Large intestine (tissue), 3 donors: ENCODE measurements at regions not wholly inside any gene's neighbourhood (a gene's known extent, or its start where the extent isn't known, plus 50 kb on each side); places are given as distances from the start of the nearest gene placed in this dataset.
A peak's percentile ranks its signal among the peaks of the same experiment; 100 is the strongest.

Source experiments
- DNase-seq, 2 donors: peaks; one replicate each; pipeline versions ENCODE4 v3.0.0 to v3.0.0-alpha.2; 2013
- H3K27ac ChIP-seq: one replicate; pipeline ENCODE4 v1.5.1; 2013; ENCODE audit warnings: low read length
- H3K27me3 ChIP-seq: 2 replicates; pipeline ENCODE4 v1.6.1; 2013; ENCODE audit warnings: low read length; ENCODE audit not compliant: control insufficient read depth, insufficient read depth
- H3K36me3 ChIP-seq: 2 replicates; pipeline ENCODE4 v1.6.1; 2013; ENCODE audit warnings: low read length; ENCODE audit not compliant: control insufficient read depth, insufficient read depth
- H3K4me1 ChIP-seq: one replicate; pipeline ENCODE4 v1.6.1; 2013; ENCODE audit warnings: low read length; ENCODE audit not compliant: control insufficient read depth, insufficient read depth
- H3K4me3 ChIP-seq: one replicate; pipeline ENCODE4 v1.5.1; 2013; ENCODE audit warnings: low read length
- H3K9me3 ChIP-seq: one replicate; pipeline ENCODE4 v1.6.1; 2013; ENCODE audit warnings: mild to moderate bottlenecking, low read depth, low read length, moderate library complexity; ENCODE audit not compliant: control insufficient read depth
- WGBS: methylation state at CpG from one replicate; pipeline ENCODE4 v1.1.5; 2013; ENCODE audit warnings: low lambda C conversion rate; ENCODE audit not compliant: insufficient coverage; 5-methylcytosine and 5-hydroxymethylcytosine counted together

GRCh38 chr11:80610516-80610915 lies 1169.7 kb upstream of the TENM4 start:
- Histone ChIP-seq H3K36me3 (no peaks in the 10 kb centered on the region), H3K27ac (no peak overlapping the region)
- 91% methylated on average over 4 of the region's 7 CpGs for WGBS

GRCh38 chr11:80603472-80603871 lies 1162.6 kb upstream of the TENM4 start:
- H3K36me3 ChIP-seq = no peaks in the 10 kb centered on the region
- H3K4me3 ChIP-seq = no peak overlapping the region
- no peak overlapping the region for H3K27ac ChIP-seq
- H3K9me3 ChIP-seq = no peaks in the 10 kb centered on the region
- no peaks in the 10 kb centered on the region for H3K27me3 ChIP-seq
- WGBS = no CpG with 5 or more reads among the region's 2 CpGs
- peak; percentile 42 to 68 for DNase-seq
- H3K4me1 ChIP-seq = peaks cover 12% of the 10 kb centered on the region

More at GRCh38 chr11:80610516-80610915, 1169.7 kb upstream of the TENM4 start:
- H3K4me1 ChIP-seq = peaks cover 5% of the 10 kb centered on the region
- H3K4me3 ChIP-seq = no peak overlapping the region
- H3K9me3 ChIP-seq = no peaks in the 10 kb centered on the region
- H3K27me3 ChIP-seq = no peaks in the 10 kb centered on the region
- DNase-seq = no peak

GRCh38 chr11:80598905-80599304 lies 1158.1 kb upstream of the TENM4 start:
- Histone ChIP-seq H3K27me3 (no peaks in the 10 kb centered on the region), H3K4me3 (no peak overlapping the region), H3K36me3 (no peaks in the 10 kb centered on the region), H3K27ac (no peak overlapping the region), H3K4me1 (peaks cover 27% of the 10 kb centered on the region), H3K9me3 (no peaks in the 10 kb centered on the region)
- WGBS = no CpG with 5 or more reads among the region's 6 CpGs
- no peak for DNase-seq

GRCh38 chr11:80596291-80596810 lies 1155.5 kb upstream of the TENM4 start:
- H3K4me3 ChIP-seq = no peak overlapping the region
- no peaks in the 10 kb centered on the region for H3K27me3 ChIP-seq
- 80% methylated on average over 1 of the region's 3 CpGs for WGBS
- peaks cover 24% of the 10 kb centered on the region for H3K4me1 ChIP-seq
- H3K36me3 ChIP-seq = no peaks in the 10 kb centered on the region
- H3K9me3 ChIP-seq = no peaks in the 10 kb centered on the region
- no peak overlapping the region for H3K27ac ChIP-seq
- DNase-seq = peak in 1 of 2 donors; percentile 25

GRCh38 chr11:80595011-80595410 lies 1154.2 kb upstream of the TENM4 start:
- WGBS = 7% methylated on average over 2 of the region's 4 CpGs
- Histone ChIP-seq H3K27ac (no peak overlapping the region), H3K4me1 (peaks cover 24% of the 10 kb centered on the region), H3K4me3 (no peak overlapping the region), H3K27me3 (no peaks in the 10 kb centered on the region), H3K36me3 (no peaks in the 10 kb centered on the region), H3K9me3 (no peaks in the 10 kb centered on the region)
- peak in 1 of 2 donors; percentile 39 for DNase-seq

GRCh38 chr11:80593648-80594374 lies 1153.0 kb upstream of the TENM4 start:
- no peak overlapping the region for H3K4me3 ChIP-seq
- DNase-seq = peak in 1 of 2 donors; percentile 67
- no peaks in the 10 kb centered on the region for H3K27me3 ChIP-seq
- H3K36me3 ChIP-seq = no peaks in the 10 kb centered on the region
- no peaks in the 10 kb centered on the region for H3K9me3 ChIP-seq
- no CpG with 5 or more reads among the region's 2 CpGs for WGBS
- H3K4me1 ChIP-seq = peaks cover 24% of the 10 kb centered on the region
- H3K27ac ChIP-seq = peak overlapping the region; percentile 37

- Histone ChIP-seq H3K27me3 (no peaks in the 10 kb centered on the region), H3K4me1 (peaks cover 24% of the 10 kb centered on the region), H3K36me3 (no peaks in the 10 kb centered on the region), H3K27ac (no peak overlapping the region), H3K4me3 (no peak overlapping the region), H3K9me3 (no peaks in the 10 kb centered on the region)
- no peak for DNase-seq
- 62% methylated on average over 3 of the region's 4 CpGs for WGBS
Measured at GRCh38 chr11:80592546-80592945, 1151.7 kb upstream of the TENM4 start.

- no peak overlapping the region for H3K27ac ChIP-seq
- WGBS = no CpG with 5 or more reads among the region's 2 CpGs
- no peak overlapping the region for H3K4me3 ChIP-seq
- H3K4me1 ChIP-seq = no peaks in the 10 kb centered on the region
- no peaks in the 10 kb centered on the region for H3K27me3 ChIP-seq
- H3K9me3 ChIP-seq = no peaks in the 10 kb centered on the region
- DNase-seq = no peak
- H3K36me3 ChIP-seq = no peaks in the 10 kb centered on the region
Measured at GRCh38 chr11:80587906-80588305, 1147.1 kb upstream of the TENM4 start.

GRCh38 chr11:80586464-80586863 lies 1145.6 kb upstream of the TENM4 start:
- Histone ChIP-seq H3K4me3 (no peak overlapping the region), H3K9me3 (no peaks in the 10 kb centered on the region), H3K4me1 (no peaks in the 10 kb centered on the region), H3K27ac (no peak overlapping the region), H3K36me3 (no peaks in the 10 kb centered on the region), H3K27me3 (no peaks in the 10 kb centered on the region)
- no CpG with 5 or more reads among the region's 1 CpG for WGBS
- DNase-seq = no peak

GRCh38 chr11:80584661-80585060 lies 1143.8 kb upstream of the TENM4 start:
- H3K27me3 ChIP-seq = no peaks in the 10 kb centered on the region
- WGBS = no CpG with 5 or more reads among the region's 3 CpGs
- no peaks in the 10 kb centered on the region for H3K36me3 ChIP-seq
- no peaks in the 10 kb centered on the region for H3K9me3 ChIP-seq
- H3K27ac ChIP-seq = no peak overlapping the region
- H3K4me3 ChIP-seq = no peak overlapping the region
- H3K4me1 ChIP-seq = no peaks in the 10 kb centered on the region
- DNase-seq = no peak

GRCh38 chr11:80569832-80570231 lies 1129.0 kb upstream of the TENM4 start:
- Histone ChIP-seq H3K27me3 (no peaks in the 10 kb centered on the region), H3K9me3 (peaks cover 9% of the 10 kb centered on the region), H3K27ac (no peak overlapping the region), H3K4me1 (no peaks in the 10 kb centered on the region), H3K4me3 (no peak overlapping the region), H3K36me3 (no peaks in the 10 kb centered on the region)
- WGBS = 100% methylated on average over 1 of the region's 2 CpGs
- DNase-seq = no peak
